ENCODE measurements at regions not wholly inside any gene's neighbourhood (a gene's known extent, or its start where the extent isn't known, plus 50 kb on each side); places are given as distances from the start of the nearest gene placed in this dataset.

DNA sequence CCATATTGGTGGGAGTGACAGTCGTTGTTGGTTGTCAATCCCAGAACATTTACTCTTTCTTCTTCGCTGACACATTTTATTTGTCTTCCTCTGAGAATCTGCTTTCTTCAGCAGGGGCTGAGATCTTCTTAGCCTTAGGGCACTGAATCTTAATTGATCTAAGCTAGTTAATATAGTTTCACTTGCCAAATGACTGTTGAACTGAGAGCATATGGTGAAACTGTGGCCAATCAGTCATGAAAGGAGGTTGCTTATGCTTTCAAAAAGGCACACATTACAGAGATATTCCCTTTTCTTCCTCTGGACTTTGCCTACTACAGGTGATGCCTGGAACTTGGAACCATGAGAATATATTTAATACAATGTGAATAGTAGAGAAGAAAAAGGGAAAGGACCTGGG is 60.0 kb upstream of the KIAA0040 start (continued):
- TF ChIP-seq DPF2 (IDR thresholded peaks at IDR 0.05), result peak; percentile 77; the same call in 1 of the 2 replicates
- TF ChIP-seq RAD51 (IDR thresholded peaks at IDR 0.05), result no peak
- 0 out of 2 replicates have a peak, but pooled peaks have one; percentile 31 for TF ChIP-seq NFIC (IDR thresholded peaks at IDR 0.05; ENCODE audit: low read depth, low read length)
- no peak for TF ChIP-seq PRDM15 (CRISPR knock-in tag; IDR thresholded peaks at IDR 0.05)
- TF ChIP-seq LARP7 (IDR thresholded peaks at IDR 0.05), result no peak
- no peak for TF ChIP-seq MXI1 (IDR thresholded peaks at IDR 0.05; ENCODE audit: low read depth, low read length)
- TF ChIP-seq NR2F1 (conservative IDR thresholded peaks at IDR 0.05), result peak; percentile 38; the same call in 1 of the 2 replicates
- TF ChIP-seq, protein P1, sequence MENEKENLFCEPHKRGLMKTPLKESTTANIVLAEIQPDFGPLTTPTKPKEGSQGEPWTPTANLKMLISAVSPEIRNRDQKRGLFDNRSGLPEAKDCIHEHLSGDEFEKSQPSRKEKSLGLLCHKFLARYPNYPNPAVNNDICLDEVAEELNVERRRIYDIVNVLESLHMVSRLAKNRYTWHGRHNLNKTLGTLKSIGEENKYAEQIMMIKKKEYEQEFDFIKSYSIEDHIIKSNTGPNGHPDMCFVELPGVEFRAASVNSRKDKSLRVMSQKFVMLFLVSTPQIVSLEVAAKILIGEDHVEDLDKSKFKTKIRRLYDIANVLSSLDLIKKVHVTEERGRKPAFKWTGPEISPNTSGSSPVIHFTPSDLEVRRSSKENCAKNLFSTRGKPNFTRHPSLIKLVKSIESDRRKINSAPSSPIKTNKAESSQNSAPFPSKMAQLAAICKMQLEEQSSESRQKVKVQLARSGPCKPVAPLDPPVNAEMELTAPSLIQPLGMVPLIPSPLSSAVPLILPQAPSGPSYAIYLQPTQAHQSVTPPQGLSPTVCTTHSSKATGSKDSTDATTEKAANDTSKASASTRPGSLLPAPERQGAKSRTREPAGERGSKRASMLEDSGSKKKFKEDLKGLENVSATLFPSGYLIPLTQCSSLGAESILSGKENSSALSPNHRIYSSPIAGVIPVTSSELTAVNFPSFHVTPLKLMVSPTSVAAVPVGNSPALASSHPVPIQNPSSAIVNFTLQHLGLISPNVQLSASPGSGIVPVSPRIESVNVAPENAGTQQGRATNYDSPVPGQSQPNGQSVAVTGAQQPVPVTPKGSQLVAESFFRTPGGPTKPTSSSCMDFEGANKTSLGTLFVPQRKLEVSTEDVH (IDR thresholded peaks at IDR 0.05; ENCODE audit: low read depth, partially characterized antibody), result no peak
- TF ChIP-seq, protein P2, sequence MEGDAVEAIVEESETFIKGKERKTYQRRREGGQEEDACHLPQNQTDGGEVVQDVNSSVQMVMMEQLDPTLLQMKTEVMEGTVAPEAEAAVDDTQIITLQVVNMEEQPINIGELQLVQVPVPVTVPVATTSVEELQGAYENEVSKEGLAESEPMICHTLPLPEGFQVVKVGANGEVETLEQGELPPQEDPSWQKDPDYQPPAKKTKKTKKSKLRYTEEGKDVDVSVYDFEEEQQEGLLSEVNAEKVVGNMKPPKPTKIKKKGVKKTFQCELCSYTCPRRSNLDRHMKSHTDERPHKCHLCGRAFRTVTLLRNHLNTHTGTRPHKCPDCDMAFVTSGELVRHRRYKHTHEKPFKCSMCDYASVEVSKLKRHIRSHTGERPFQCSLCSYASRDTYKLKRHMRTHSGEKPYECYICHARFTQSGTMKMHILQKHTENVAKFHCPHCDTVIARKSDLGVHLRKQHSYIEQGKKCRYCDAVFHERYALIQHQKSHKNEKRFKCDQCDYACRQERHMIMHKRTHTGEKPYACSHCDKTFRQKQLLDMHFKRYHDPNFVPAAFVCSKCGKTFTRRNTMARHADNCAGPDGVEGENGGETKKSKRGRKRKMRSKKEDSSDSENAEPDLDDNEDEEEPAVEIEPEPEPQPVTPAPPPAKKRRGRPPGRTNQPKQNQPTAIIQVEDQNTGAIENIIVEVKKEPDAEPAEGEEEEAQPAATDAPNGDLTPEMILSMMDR (IDR thresholded peaks at IDR 0.05 in 2 of 3, conservative IDR thresholded peaks at IDR 0.05 in 1 of 3; ENCODE audit: control insufficient read depth in 2 of 3, extremely low read depth in 1 of 3, insufficient read depth in 1 of 3, low read depth in 3 of 3, low read length in 3 of 3), result no peak
- no peak for TF ChIP-seq CBX3 (IDR thresholded peaks at IDR 0.05; ENCODE audit: borderline replicate concordance, low read depth)
- TF ChIP-seq IKZF1 (conservative IDR thresholded peaks at IDR 0.05), result peak; percentile 44
- TF ChIP-seq CEBPZ (IDR thresholded peaks at IDR 0.05; ENCODE audit: low read depth, low read length), result no peak
- no peak for TF ChIP-seq TAF1 (IDR thresholded peaks at IDR 0.05; ENCODE audit: borderline replicate concordance, low read depth, low read length)
- TF ChIP-seq IKZF2 (IDR thresholded peaks at IDR 0.05), result peak; percentile 67 to 76; a peak in 3 of 4 replicates
- TF ChIP-seq CBX5 (IDR thresholded peaks at IDR 0.05; ENCODE audit: low read depth), result no peak
- no peak for TF ChIP-seq NFYB (IDR thresholded peaks at IDR 0.05; ENCODE audit: insufficient read depth, low read depth, low read length)
- no peak for TF ChIP-seq TBL1XR1 (IDR thresholded peaks at IDR 0.05; ENCODE audit: low read depth, low read length)
- TF ChIP-seq EZH2 (IDR thresholded peaks at IDR 0.05; ENCODE audit: borderline replicate concordance, control insufficient read depth, low read depth, low read length), result no peak
- TF ChIP-seq SMARCA5 (IDR thresholded peaks at IDR 0.05), result no peak
- peak; percentile 96 for TF ChIP-seq MTA2 (IDR thresholded peaks at IDR 0.05; ENCODE audit: low read depth)
